K562 (cell line): ENCODE measurements at regions not wholly inside any gene's neighbourhood (a gene's known extent, or its start where the extent isn't known, plus 50 kb on each side); places are given as distances from the start of the nearest gene placed in this dataset.

Experiments used
- ATAC-seq: fragments of 200-7000 bp; cut with Tn5 transposase; 3 replicates; pipeline ENCODE4 v1.9.1; 2020; ENCODE audit warnings: moderate library complexity
- BruUV-seq: library from RNA; stranded (reverse); fragments of 400-500 nt; replicated peaks from 2 replicates; lab custom pipeline; 2021; lab: Mats Ljungman, UMichigan
- CTCF ChIA-PET: fragments of 300-600 bp; formaldehyde crosslinking; extraction: SDS; loops from one replicate; lab custom pipeline; 2021; ENCODE audit warnings: low intra/inter-chr PET ratio; lab: Yijun Ruan, JAX
- POLR2A ChIA-PET: fragments of 300-600, 350-650 bp; sonication (Branson Sonifier 250); formaldehyde crosslinking; extraction: SDS; loops from one replicate; lab custom pipeline; 2021; ENCODE audit warnings: antibody characterized with exemption, inconsistent platforms; lab: Yijun Ruan, JAX
- DNase-seq, 4 experiments: peaks; one replicate each; pipeline versions ENCODE4 v3.0.0 to v3.0.0-alpha.2; 2011 to 2018; ENCODE audit warnings: low spot score in 3 of 4, mixed read lengths in 3 of 4; ENCODE audit errors: extremely low read depth in 1 of 4
- FAIRE-seq: peaks from 2 replicates; lab custom pipeline; 2011; peaks lifted over from hg19 to GRCh38; lab: Jason Lieb, UNC
- H2AFZ ChIP-seq: 2 replicates; pipeline ENCODE4 v1.6.0; 2011; ENCODE audit warnings: low read depth, low read length, control low read depth, inconsistent platforms
- H3K27ac ChIP-seq: fragments of 200-600 bp; 3 replicates; pipeline ENCODE4 v1.8.0; 2011; ENCODE audit warnings: low read depth, mild to moderate bottlenecking, control low read depth, inconsistent platforms, low read length, moderate library complexity, mixed read lengths; ENCODE audit errors: extremely low read depth
- H3K27me3 ChIP-seq, 2 experiments: fragments of 300-600 bp in 1 of 2; 2 replicates in 1 of 2; 3 replicates in 1 of 2; pipeline versions ENCODE4 v1.6.0 to v1.8.0; 2011; ENCODE audit warnings: inconsistent platforms in 2 of 2, low read length in 2 of 2, mild to moderate bottlenecking in 1 of 2, mixed read lengths in 1 of 2, moderate library complexity in 1 of 2; ENCODE audit not compliant: control insufficient read depth in 2 of 2, insufficient read depth in 2 of 2
- H3K36me3 ChIP-seq: fragments of 300-600 bp; 3 replicates; pipeline ENCODE4 v1.8.0; 2011; ENCODE audit warnings: mild to moderate bottlenecking, low read length, inconsistent platforms; ENCODE audit not compliant: control insufficient read depth, insufficient read depth
- H3K4me1 ChIP-seq, 2 experiments: fragments of 200-600 bp in 1 of 2; replicated peaks in 1 of 2; 2 replicates in 1 of 2; 3 replicates in 1 of 2; pipeline versions ENCODE4 v1.5.1 to v1.8.0; 2011; ENCODE audit warnings: inconsistent platforms in 2 of 2, low read length in 2 of 2, mild to moderate bottlenecking in 1 of 2, mixed read lengths in 1 of 2, moderate library complexity in 1 of 2; ENCODE audit not compliant: control insufficient read depth in 2 of 2, insufficient read depth in 2 of 2
- H3K4me2 ChIP-seq: 2 replicates; pipeline ENCODE4 v1.6.1; 2011; ENCODE audit warnings: low read length, control low read depth, inconsistent platforms, mixed read lengths; ENCODE audit not compliant: insufficient read depth
- H3K4me3 ChIP-seq: fragments of 200-600 bp; sonication (generic), shearing (Covaris generic); 2 replicates; pipeline ENCODE4 v1.5.1; 2016; ENCODE audit warnings: control low read depth, inconsistent platforms
- H3K79me2 ChIP-seq: fragments of 200-600 bp; 3 replicates; pipeline ENCODE4 v1.8.0; 2011; ENCODE audit warnings: low read length, inconsistent platforms; ENCODE audit not compliant: control insufficient read depth, insufficient read depth
- H3K9ac ChIP-seq, 2 experiments: 2 replicates each; pipeline versions ENCODE4 v1.6.0 to v1.6.1; 2011; ENCODE audit warnings: low read depth in 2 of 2, low read length in 2 of 2, control low read depth in 1 of 2, inconsistent platforms in 1 of 2, mild to moderate bottlenecking in 1 of 2, mixed read lengths in 1 of 2; ENCODE audit not compliant: insufficient read depth in 1 of 2
- H3K9me1 ChIP-seq: one replicate; pipeline ENCODE4 v1.6.0; 2011; ENCODE audit warnings: inconsistent platforms, mild to moderate bottlenecking, low read length, moderate library complexity; ENCODE audit not compliant: control insufficient read depth, insufficient read depth
- H3K9me3 ChIP-seq: replicated peaks from 2 replicates; pipeline ENCODE4 v1.5.1; 2011; ENCODE audit warnings: low read depth, low read length, inconsistent platforms; ENCODE audit not compliant: control insufficient read depth, insufficient read depth
- H4K20me1 ChIP-seq: replicated peaks from 2 replicates; pipeline ENCODE4 v1.6.1; 2011; ENCODE audit warnings: low read length, inconsistent platforms, mixed read lengths; ENCODE audit not compliant: control insufficient read depth, insufficient read depth
- ARID1B ChIP-seq: fragments of 450-650 bp; IDR thresholded peaks from 2 replicates; pipeline ENCODE4 v1.6.1; 2016; ENCODE audit warnings: antibody characterized with exemption, mild to moderate bottlenecking, inconsistent platforms
- E2F1 ChIP-seq: sonication (generic); formaldehyde crosslinking; IDR thresholded peaks from 2 replicates; pipeline ENCODE4 v1.8.1; 2023; ENCODE audit warnings: mild to moderate bottlenecking, missing genetic modification reagents, moderate library complexity
- GABPB1 ChIP-seq: sonication (generic); formaldehyde crosslinking; IDR thresholded peaks from 2 replicates; pipeline ENCODE4 v1.8.0; 2022; ENCODE audit warnings: mild to moderate bottlenecking, missing genetic modification reagents
- MXI1 ChIP-seq: IDR thresholded peaks from 2 replicates; pipeline ENCODE4 v1.6.1; 2011; ENCODE audit warnings: low read depth, mild to moderate bottlenecking, improper control_type of control experiment, low read length
- NR3C1 ChIP-seq: sonication (generic); formaldehyde crosslinking; IDR thresholded peaks from 2 replicates; pipeline ENCODE4 v1.8.1; 2022; ENCODE audit warnings: missing genetic modification reagents
- SETDB1 ChIP-seq: IDR thresholded peaks from one replicate; pipeline ENCODE4 v1.6.1; 2012; ENCODE audit warnings: low read length, control low read depth, inconsistent platforms
- SFPQ ChIP-seq: fragments of 200-400 bp; formaldehyde crosslinking; IDR thresholded peaks from 2 replicates; pipeline ENCODE4 v1.6.1; 2017; ENCODE audit warnings: mild to moderate bottlenecking, low read depth, low read length, moderate library complexity
- SRSF1 ChIP-seq: fragments of 200-400 bp; formaldehyde crosslinking; IDR thresholded peaks from 2 replicates; pipeline ENCODE4 v1.6.1; 2017; ENCODE audit warnings: mild to moderate bottlenecking, low read depth, low read length, moderate library complexity
- TAF9B ChIP-seq: fragments of 450-650 bp; IDR thresholded peaks from 2 replicates; pipeline ENCODE4 v1.6.1; 2018; ENCODE audit warnings: mild to moderate bottlenecking; ENCODE audit not compliant: partially characterized antibody
- XRCC3 ChIP-seq: fragments of 450-650 bp; IDR thresholded peaks from 2 replicates; pipeline ENCODE4 v1.6.1; 2017; ENCODE audit warnings: mild to moderate bottlenecking, moderate library complexity
- ZNF197 ChIP-seq: fragments of 200-800 bp; sonication (Bioruptor generic); IDR thresholded peaks from 2 replicates; pipeline ENCODE4 v1.6.1; 2016; ENCODE audit warnings: low read depth, missing genetic modification characterization, missing compliant biosample characterization
- WGBS: fragments of 100-300 bp; shearing (Covaris generic); methylation state at CpG from one replicate; pipeline ENCODE4 v1.1.6; 2016; ENCODE audit warnings: low coverage, mixed read lengths; ENCODE audit not compliant: insufficient coverage; ENCODE audit errors: missing lambda C conversion rate; 5-methylcytosine and 5-hydroxymethylcytosine counted together
- in situ Hi-C: fragments of 300-500 bp; cut with MboI; formaldehyde crosslinking; loops from 4 replicates; pipeline ENCODE4 v1.15.0; 2018; ENCODE audit warnings: inconsistent platforms, mixed read lengths
- intact Hi-C: fragments of 100-400 bp; cut with micrococcal nuclease; formaldehyde crosslinking; loops from 2 replicates; pipeline ENCODE4 v1.14.2; 2022

- ChIA-PET CTCF (no interaction called here), POLR2A (no interaction called here)
- Histone ChIP-seq H3K4me2 (no peak overlapping the region), H3K9ac (no peak overlapping the region), H3K27ac (no peak overlapping the region), H3K9me3 (no peaks in the 10 kb centered on the region), H4K20me1 (no peaks in the 10 kb centered on the region), H3K36me3 (no peaks in the 10 kb centered on the region), H3K27me3 (no peaks in the 10 kb centered on the region), H2AFZ (no peak overlapping the region), H3K79me2 (no peaks in the 10 kb centered on the region), H3K9me1 (no peaks in the 10 kb centered on the region), H3K4me3 (no peak overlapping the region), H3K4me1 (no peaks in the 10 kb centered on the region)
- DNase-seq = no peak
- ATAC-seq = no peak
- no peak for FAIRE-seq
- TF ChIP-seq SETDB1 (no peak), GABPB1 (CRISPR knock-in tag) (no peak), E2F1 (CRISPR knock-in tag) (no peak), TAF9B (no peak), ARID1B (no peak)
- intact Hi-C loops (no loop called here), in situ Hi-C loops (no loop called here)
- 7% methylated on average over 4 of the region's 6 CpGs for WGBS
- BruUV-seq = no TSS peak
Measured at GRCh38 chr2:210888035-210888434, 331.6 kb downstream of the CPS1 start.

- Histone ChIP-seq H3K9me3 (no peaks in the 10 kb centered on the region), H3K27me3 (no peaks in the 10 kb centered on the region), H3K79me2 (no peaks in the 10 kb centered on the region), H3K36me3 (no peaks in the 10 kb centered on the region), H3K9me1 (no peaks in the 10 kb centered on the region)
- intact Hi-C loops = no loop called here
- no peak for DNase-seq
- in situ Hi-C loops = no loop called here
- FAIRE-seq = no peak
- BruUV-seq = no TSS peak
- TF ChIP-seq SFPQ (no peak), ZNF197 (no peak), MXI1 (no peak), NR3C1 (CRISPR knock-in tag) (no peak), XRCC3 (no peak), SRSF1 (no peak)
- TF ChIP-seq, all 486 proteins: peak for 0
- no peak overlapping the region for H3K4me3 ChIP-seq
- H4K20me1 ChIP-seq = no peaks in the 10 kb centered on the region
- WGBS = 7% methylated on average over 4 of the region's 5 CpGs
- no peak for ATAC-seq
- no peak overlapping the region for H3K9ac ChIP-seq
- CTCF ChIA-PET = no interaction called here
- POLR2A ChIA-PET = no interaction called here
- H3K27ac ChIP-seq = no peak overlapping the region
- H2AFZ ChIP-seq = no peak overlapping the region
- no peaks in the 10 kb centered on the region for H3K4me1 ChIP-seq
- H3K4me2 ChIP-seq = no peak overlapping the region
Measured at GRCh38 chr2:210895132-210895531, 338.7 kb downstream of the CPS1 start.
